ENCODE measurements at regions not wholly inside any gene's neighbourhood (a gene's known extent, or its start where the extent isn't known, plus 50 kb on each side); places are given as distances from the start of the nearest gene placed in this dataset.
"Not testable (repeated sequence)": the region's sequence is repeated elsewhere in the genome, so short reads cannot be mapped to it uniquely, and the experiment has no call there.

DNA sequence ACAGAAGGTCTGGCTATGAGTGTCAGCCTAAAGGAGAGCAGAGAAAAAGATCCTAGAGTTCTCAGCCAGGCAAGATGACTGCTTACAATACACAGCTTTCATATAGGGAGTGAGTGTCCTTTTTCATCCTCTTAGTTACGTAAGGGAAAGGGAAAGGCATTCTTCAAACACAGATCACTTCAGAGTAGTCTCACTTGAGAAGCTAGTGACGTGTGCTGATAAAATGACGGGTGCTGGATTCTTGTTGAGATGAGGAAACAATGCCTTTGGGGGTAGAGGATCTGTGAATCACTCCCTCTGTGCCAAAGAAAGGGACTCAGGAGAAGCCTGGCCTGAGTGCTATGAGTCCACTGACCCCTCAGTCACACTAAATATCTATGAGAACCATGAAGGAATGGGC, 117.3 kb downstream of the QRSL1 start:
- DNase-seq = no peak

DNA sequence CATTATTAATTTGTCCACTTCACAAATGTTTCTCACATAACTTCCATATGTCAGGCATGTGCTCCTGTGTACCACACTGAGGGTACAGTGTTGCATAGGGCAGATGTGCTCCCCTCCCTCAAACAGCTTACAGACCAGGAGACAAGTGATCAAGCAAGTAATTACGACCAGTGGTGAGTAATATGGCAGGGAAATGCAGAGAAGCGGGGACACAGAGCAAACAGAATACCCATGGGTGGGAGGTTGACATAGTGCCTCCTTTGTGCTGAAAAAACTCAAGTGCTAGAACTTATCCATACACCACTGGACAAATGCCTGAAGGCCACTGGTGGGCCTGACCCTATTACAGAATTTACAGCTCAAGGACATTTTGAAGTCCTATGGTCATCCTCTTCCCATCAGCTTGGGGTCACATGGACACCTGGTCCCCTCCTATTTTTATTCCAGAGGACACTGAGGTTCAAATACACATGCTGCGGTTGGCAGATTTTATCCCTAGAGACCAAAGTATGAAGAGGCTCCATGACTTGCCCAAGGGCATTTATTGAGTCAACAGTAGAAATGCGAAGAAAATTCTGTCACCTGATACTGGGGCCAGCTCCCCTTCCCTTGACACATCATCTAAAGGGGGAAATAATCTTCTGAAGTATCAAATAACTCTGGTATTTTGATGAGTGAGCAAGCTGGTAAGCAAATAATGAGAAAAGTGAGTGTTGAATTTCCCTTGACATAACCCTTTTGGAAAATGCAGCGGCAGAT, 116.6 kb downstream of the QRSL1 start:
- no peak for DNase-seq

DNA sequence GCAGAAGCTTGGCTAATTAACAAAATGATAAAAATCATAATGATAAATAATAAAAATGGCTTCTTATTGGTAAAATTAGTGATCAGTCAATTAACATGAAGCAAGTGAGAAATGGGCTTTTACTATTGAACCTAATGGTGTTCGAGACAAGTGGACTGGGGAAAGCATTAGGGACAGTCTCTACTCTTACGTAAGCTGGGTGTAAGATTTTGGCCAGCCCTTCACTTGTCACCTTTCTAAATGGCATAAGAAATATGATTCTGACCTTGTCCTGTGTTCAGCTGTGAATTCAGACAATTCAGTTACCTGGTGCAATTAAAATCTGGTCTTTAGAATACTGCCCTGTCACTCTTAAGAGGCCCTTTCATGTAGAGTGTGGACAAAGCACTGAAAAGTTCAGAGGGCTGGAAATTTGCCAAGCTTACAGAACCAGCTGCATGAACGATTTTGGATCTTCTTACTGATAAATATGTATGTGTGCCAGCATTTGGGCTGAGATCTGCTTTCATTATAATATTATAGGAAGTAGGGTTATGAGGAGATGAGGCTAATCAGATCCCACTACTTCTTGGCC, 115.9 kb downstream of the QRSL1 start:
- no peak for DNase-seq

DNA sequence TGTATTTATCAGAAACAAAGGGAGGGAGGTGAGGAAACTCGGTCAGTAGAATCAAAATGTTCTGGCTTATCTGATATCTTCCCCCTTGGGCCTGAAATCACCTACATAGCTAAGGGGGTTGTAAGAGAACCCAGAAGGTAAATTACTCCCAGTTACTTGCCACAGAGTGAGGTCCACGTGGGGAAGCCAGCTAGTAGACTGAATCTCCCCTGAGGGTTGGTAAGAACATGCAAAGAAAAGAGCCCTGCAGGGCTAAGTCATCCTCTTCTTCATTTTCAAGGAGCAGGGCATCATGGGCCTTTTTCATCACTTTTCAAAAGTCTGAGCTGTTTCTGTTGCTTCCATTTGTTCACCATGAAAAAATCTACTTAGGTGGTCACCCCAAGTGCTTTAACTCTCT, 115.4 kb downstream of the QRSL1 start:
- DNase-seq = no peak

DNA sequence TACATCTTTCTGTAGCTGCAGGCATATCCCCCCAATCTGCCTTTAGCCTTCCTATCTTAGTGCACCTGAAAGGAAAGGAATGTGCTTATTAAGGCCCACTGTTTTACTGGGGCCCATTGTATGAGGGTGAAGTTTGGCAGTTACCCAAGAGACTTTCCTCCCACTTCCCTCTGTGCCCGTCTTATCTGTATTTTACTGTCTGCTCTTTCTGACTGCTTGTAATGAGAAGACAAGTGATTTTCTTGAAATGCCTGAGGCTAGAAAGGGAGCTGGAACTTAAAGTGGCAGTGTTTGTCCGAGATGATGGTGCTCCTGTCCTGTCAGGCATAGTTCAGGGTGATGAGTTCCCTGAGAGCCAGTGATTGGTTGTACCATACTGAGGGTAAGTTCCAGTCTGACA, 114.7 kb downstream of the QRSL1 start:
- not testable (repeated sequence) for DNase-seq

DNA sequence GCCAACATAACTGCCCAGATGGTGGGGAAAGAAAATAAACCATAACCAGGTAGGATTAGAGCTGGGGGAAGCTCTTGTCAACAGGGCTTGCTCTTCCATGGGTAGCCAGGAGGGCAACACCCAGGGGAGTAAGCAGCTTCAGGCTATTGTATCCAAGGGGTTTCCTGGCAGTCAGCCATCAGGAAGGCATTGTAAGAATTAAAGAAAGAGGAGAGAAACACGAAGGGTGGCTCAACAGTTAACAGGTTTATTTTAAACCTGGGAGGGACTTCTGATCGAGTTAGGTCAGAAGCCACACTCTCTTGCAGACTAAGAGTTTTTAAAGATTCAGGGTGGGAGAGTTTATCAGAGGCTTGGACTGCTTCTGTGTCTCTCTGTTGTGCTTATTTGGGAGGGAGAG, 114.2 kb downstream of the QRSL1 start:
- DNase-seq = no peak

DNA sequence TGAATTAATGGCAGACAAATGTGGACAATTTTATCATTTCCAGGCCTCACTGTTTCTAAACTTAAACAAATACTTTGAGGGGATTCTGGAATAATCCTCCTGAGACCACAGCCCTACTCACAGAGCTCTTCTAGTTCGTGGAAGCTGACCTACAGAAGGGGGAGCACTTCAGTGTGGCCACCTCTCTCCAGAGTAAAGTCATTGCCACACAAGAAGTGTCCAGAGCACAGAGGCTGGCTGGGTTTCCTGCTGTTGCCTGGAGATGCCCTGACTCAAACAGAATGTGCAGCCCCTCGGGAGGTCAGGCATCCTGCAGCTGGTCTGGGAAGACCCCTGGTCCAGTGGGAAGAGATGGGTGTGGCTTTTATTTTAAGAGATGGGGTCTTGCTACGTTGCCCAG, 110.9 kb downstream of the QRSL1 start:
- DNase-seq = no peak

DNA sequence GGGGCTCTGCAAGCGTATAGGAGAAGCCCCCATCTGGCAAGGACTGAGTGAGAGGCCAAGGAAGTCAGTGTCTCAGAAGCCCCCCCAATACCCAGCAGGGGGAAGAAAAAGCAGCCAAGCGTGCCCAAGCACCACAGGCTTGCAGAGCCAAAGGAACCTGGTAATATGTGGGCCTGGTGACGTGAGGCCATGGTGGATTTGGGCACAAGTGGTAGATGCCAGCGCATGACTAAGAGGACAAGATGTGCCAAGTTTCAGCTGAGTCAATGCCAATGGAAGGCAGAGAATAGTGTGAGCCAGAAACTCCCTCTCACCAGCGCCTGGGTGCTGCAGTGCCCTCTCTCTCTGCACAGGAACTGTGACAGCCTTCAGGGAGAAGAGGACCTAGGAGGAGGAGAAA, 110.0 kb downstream of the QRSL1 start:
- peak; percentile 40 to 65 (median 48) for DNase-seq

DNA sequence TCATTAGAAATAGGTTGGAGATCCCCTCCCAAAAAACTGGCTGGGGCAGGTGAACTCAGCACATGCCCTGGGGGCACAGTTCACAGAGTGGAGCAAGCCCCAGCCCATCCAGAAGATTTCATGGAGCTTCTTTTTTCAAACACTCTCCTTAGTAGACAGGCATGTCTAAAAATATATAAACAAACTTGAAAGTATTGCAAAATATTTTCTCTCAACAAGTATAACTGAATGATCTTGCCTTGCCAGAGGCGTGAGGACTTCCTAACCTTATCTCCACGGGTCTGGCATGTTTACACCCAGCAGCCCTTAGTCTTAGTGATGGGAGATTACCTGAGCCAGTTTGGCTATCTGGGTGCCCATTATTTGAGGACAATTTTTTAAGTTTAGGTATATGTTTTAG, 107.1 kb downstream of the QRSL1 start:
- no peak for DNase-seq

DNA sequence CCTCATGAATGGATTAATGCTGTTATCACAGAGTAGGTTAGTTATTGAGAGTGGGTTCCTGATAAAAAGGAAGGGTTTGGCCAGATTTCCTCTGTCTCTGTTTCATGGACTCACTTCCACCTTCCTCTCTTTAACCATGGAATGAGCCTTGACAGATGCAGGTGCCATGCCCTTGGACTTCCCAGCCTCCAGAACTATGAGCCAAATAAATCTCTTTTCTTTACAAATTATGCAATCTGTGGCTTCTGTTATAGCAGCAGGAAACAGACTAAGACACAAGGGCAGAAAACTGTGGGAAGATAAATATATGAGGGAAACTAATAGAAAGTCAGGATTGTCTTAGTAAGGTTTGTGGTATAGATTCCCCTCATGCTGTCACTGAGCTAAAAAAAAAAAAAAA, 106.5 kb downstream of the QRSL1 start:
- no peak for DNase-seq

DNA sequence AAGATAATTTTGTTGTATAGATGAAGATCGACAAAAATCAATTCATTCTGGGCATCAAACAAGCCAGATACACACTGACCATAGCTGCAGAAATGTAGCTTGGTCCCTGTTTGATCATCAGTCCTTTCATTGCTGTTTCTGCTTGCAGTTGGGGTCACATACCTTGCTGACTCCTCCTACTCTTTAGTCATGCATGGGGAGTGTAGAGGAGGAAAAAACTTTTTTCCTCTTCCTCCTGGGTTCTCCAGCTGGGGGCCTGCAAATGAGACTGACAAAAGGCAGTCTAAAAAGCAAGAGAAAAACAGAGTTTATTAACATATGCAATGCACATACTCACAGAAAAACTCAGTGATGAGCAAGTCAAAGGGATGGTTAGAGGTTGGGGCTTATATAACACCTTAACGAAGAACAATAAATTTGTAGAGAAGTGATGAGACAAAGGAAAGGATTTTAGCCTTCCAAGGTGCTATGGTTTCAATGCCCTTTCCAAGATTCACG, 105.8 kb downstream of the QRSL1 start:
- DNase-seq = no peak

DNA sequence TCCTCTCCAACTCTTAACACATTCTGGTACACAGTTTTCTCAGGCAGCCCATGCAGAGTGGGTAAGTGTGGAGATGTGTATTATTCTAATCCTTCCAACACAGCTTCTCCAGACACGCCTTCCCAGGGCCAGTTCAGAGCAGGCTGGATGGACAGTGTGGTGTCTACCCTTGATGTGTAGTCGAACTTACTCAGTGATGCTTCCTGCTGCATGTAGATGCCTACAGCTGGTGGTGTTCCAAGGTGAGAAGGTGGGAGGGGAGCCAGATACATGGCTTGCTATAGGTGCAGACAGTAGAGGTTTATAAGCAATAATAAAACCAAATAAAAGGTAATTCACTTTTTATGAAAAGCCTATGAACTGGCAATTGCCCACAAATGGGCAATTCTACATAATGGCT, 104.0 kb downstream of the QRSL1 start:
- no peak for DNase-seq

DNA sequence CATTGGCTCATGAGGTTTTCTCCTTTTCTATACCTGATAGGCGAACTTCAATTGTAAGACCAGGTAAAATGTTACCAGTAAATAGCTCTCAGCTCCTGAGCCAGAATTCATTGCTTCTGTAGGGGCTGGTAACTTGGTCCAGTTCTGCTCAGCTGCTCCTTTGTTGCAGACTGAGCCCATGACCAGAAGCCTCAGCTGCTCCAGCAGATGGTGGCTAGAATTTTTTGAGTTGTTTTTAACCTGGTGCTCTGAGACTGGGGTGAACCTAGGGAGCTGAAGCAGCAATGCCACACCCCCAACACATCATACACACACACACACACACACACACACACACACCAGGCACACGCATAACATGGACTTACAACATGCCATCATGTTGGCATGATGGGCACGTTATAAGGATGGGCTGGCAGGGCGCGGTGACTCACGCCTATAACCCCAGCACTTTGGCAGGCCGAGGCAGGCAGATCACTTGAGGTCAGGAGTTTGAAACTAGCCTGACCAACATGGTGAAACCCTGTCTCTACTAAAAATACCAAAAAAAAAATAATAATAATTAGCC, 103.1 kb downstream of the QRSL1 start:
- DNase-seq = no peak

DNA sequence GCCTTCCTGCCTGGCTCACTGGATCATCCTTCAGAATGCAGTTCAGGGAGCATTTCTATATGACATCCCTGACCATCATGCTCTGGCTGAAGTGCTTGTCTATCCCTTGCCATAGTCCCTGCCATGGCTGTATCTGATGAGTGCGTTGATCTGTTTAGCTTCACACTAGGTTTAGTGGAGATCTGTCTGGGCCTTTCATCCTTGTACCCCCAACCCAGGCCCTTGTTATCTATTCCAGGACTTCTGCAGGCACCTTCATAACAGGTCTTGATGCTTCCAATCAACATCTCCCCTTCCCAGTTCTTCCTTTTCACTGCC, 102.4 kb downstream of the QRSL1 start:
- DNase-seq = no peak

DNA sequence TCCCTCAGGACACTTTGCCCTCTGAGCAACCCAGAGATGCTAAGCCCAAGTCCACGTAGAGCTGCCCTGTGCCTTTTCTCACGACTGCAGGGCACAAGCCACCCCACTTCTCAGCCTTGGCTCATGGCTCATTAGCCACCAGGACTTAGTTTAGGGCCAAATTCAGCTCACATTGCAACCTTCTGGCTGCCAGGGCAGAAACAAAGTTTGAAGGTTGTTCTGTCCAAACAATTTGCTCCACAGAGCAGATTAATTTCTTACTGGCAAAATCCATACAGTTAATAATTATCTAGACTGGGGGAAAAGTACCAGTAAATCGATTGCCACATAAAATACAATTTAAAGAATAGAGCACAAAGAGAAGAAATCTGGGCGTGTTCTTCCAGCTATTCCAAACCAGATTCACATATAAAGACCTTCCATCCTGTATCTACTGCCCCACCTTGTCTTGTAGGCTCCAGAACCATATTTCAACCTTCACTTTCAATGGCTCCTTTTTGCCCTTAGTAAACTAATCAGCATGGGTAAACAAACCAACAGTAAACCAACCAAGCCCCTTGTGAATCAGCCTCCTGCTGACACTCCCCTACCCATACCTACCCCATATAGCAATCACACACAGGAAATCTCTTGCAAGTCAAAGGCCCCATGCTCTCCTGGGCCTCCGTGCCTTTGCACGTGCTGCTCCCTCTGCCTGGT, 101.9 kb downstream of the QRSL1 start:
- DNase-seq = no peak

DNA sequence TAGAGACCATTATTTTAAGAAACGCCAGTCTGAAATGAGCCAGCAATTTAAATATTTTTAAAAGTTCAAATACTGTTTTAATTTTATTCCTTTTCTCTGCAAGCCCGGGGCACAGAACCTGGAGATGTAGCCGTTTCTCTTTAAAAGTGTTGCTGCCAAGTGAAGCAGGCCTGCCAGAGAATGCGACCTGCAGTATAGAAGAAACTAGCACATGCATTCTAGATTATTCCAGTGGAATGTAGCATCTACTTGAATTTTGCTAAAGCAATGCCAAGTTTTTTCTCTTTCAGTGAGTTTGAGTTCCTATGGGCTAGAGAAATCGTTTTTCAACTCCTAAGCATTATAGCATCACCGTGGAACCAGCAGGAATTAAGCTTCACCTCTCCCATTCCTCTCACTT, 101.3 kb downstream of the QRSL1 start:
- DNase-seq = peak in 2 of 3 donors; percentile 77 to 85

DNA sequence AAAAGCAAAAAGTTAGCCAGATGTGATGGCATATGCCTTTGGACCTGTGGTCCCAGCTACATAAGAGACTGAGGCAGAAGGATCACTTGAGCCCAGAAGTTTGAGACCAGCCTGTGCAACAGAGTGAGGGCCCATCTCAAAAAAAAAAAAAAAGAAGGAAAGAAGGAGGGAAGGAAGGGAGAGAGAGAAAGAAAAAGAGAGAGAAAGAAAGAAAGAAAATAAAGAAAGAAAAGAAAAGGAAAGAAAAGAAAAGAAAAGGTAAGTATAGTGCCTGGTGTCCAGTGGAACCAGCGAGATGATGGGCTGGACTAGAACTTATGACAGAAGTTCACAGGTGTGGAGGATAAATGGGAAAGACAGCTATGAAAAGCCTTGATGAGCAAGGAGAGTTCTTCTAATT, 100.9 kb downstream of the QRSL1 start:
- no peak for DNase-seq

DNA sequence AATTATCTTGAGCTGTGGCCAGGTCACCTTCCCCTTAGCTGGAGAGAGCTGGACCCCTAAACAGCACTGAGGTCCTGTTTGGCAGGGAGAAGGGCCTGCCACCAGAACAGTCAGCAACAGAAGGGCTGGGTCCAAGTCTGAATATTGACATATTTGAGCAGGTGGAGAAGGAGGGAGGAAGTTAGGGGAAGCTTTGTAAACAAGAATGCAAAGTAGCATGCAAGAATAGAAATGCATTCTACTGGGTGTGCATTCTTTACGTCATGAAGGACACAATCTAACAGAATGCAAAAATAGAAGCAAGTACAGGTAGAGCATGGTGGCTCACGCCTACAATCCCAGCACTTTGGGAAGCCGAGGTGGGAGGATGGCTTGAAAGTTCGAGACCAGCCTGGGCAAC, 100.5 kb downstream of the QRSL1 start:
- no peak for DNase-seq

DNA sequence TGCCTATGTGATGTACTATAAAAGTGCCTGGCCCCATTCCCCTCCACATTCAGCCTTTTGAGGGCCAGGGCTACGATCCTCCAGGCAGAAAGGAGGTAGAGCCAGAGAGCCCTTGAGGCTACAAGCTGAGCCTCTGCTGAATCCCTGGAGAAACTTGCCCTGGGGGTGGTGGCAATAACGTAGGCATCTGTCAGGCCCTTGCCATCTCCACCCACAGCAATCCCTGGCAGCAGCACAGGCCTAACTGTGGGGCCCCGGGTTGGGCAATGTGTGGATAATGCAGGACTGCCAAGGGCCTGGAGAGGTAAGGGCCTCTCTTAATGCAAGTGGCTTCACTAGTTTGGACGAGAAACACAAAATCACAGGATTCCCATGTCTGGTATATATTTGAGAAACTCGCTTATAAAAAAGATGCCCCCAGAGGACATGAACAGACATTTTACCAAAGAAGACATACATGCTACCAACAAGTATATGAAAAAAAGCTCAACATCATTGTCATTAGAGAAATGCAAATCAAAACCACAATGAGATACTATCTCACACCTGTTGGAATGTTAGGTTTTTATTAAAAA, 99.0 kb downstream of the QRSL1 start:
- no peak for DNase-seq

DNA sequence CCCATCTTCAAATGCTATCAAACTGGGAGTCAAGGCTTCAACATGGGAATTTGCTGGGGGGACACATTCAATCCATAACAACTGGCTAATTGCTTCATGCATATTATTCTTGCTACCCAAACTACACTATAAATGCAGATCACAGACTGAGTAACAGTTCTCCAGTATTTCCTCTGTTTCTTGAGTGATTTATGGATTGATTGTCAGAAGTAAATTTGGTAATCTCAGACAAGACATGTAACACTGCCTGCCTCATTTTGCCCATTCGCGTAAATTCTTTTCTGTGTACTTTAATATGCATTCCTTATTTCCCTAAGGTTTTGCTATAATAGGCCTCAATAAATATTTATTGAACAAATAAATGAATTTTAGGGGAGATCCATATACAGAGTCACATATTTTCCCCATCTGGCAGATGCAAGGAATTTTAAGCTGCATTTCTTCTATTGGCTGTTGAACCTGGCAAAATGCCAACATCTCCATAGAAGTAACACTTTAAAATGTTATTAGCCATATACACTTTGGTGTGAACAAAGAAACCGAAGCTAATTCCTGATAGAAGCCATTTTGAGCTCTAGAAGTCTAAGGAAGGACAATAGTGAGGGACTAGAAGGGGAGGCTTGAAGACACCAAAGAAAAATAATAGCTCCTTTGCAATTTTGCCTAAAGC, 98.2 kb downstream of the QRSL1 start:
- DNase-seq = no peak

DNA sequence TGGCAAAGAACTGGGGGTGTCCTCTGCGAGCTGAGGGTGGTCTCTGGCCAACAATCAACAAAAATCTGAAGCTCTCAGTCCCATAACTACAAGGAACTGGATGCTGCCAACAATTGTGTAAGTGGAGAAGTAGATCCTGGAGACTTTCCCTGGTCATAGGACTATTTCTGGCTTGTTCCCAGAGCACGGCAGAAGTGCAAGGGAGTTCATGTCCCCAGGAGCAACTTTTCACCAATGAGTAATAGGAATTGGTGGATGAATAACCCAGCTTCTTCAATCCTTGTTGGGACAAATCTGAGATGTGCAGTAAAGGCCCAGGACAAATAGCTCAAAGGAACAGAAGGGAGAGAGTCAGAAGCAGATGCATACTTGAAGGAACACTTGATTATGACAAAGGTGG, 95.5 kb downstream of the QRSL1 start:
- no peak for DNase-seq

DNA sequence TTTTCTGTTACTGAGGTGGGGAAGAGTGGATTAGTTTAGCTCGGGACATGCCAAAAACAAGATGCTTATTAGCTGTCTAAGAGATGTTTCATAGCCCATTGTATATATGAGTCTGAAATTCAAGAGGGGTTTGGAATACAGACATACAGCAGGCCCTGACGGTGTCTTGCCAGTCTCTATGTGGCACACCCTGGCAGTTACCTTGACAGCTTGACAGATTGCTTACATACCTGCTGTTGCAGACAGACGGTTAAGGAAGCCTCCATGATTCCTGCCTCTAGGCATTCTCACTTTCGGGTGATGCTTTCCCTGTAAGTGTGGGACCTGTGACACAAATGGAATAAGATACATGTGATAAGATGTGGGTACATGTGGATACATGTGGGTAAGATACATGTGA, 95.0 kb downstream of the QRSL1 start:
- no peak for DNase-seq

Data from muscle of back (tissue), 3 donors.